Neural cell (in vitro differentiated cells): ENCODE measurements at regions not wholly inside any gene's neighbourhood (a gene's known extent, or its start where the extent isn't known, plus 50 kb on each side); places are given as distances from the start of the nearest gene placed in this dataset.

Source experiments
- H2AFZ ChIP-seq: fragments of 200-600, 300-800 bp; sonication (generic), shearing (Covaris generic); 2 replicates; pipeline ENCODE4 v1.6.0; 2014; ENCODE audit warnings: low read depth, mild to moderate bottlenecking, antibody characterized with exemption, low read length, moderate library complexity
- H3F3A ChIP-seq: fragments of 200-600 bp; shearing (Covaris generic); 2 replicates; pipeline ENCODE4 v1.6.1; 2016; ENCODE audit warnings: mild to moderate bottlenecking, moderate library complexity, mixed read lengths, antibody characterized with exemption, low read length; ENCODE audit not compliant: insufficient read depth, poor library complexity, severe bottlenecking
- H3K27ac ChIP-seq: fragments of 200-600, 300-800 bp; sonication (generic), shearing (Covaris generic); 2 replicates; pipeline ENCODE4 v1.5.1; 2014; ENCODE audit warnings: mild to moderate bottlenecking, low read length, moderate library complexity
- H3K27me3 ChIP-seq: fragments of 300-800, 200-600 bp; sonication (generic), shearing (Covaris generic); 2 replicates; pipeline ENCODE4 v1.6.0; 2014; ENCODE audit warnings: mild to moderate bottlenecking, low read depth, low read length, moderate library complexity; ENCODE audit not compliant: insufficient read depth
- H3K36me3 ChIP-seq: fragments of 300-800, 200-600 bp; sonication (generic), shearing (Covaris generic); 2 replicates; pipeline ENCODE4 v1.5.1; 2014; ENCODE audit warnings: mild to moderate bottlenecking, antibody characterized with exemption, low read length, moderate library complexity; ENCODE audit not compliant: insufficient read depth
- H3K4me2 ChIP-seq: fragments of 300-800, 200-600 bp; sonication (generic), shearing (Covaris generic); 2 replicates; pipeline ENCODE4 v1.6.0; 2014; ENCODE audit warnings: mild to moderate bottlenecking, low read length
- H3K4me3 ChIP-seq: fragments of 300-800, 200-600 bp; sonication (generic), shearing (Covaris generic); 2 replicates; pipeline ENCODE4 v1.5.1; 2014; ENCODE audit warnings: mild to moderate bottlenecking, low read length, moderate library complexity
- H3K79me2 ChIP-seq: fragments of 200-600 bp; shearing (Covaris generic); replicated peaks from 2 replicates; pipeline ENCODE4 v1.6.0; 2014; ENCODE audit warnings: mild to moderate bottlenecking, low read length, moderate library complexity; ENCODE audit not compliant: insufficient read depth
- H3K9ac ChIP-seq: fragments of 300-800, 200-600 bp; sonication (generic), shearing (Covaris generic); 2 replicates; pipeline ENCODE4 v1.6.1; 2016; ENCODE audit warnings: mild to moderate bottlenecking, low read length, mixed read lengths
- H3K9me2 ChIP-seq: fragments of 200-600 bp; shearing (Covaris generic); 2 replicates; pipeline ENCODE4 v1.6.1; 2016; ENCODE audit warnings: mild to moderate bottlenecking, low read length, mixed read lengths; ENCODE audit not compliant: insufficient read depth
- H3K9me3 ChIP-seq: fragments of 200-600, 300-800 bp; sonication (generic), shearing (Covaris generic); 2 replicates; pipeline ENCODE4 v1.6.1; 2016; ENCODE audit warnings: mild to moderate bottlenecking, mixed run types, low read length, moderate library complexity, mixed read lengths
- H4K20me1 ChIP-seq: fragments of 200-600 bp; shearing (Covaris generic); 2 replicates; pipeline ENCODE4 v1.6.1; 2016; ENCODE audit warnings: mild to moderate bottlenecking, mixed run types; ENCODE audit not compliant: insufficient read depth
- EP300 ChIP-seq: fragments of 450-650 bp; conservative IDR thresholded peaks from 2 replicates; pipeline ENCODE4 v1.6.1; 2014; ENCODE audit warnings: antibody characterized with exemption, mild to moderate bottlenecking, moderate library complexity; ENCODE audit not compliant: poor library complexity, severe bottlenecking
- EZH2 ChIP-seq: fragments of 200-600, 300-800 bp; shearing (Covaris generic), sonication (generic); IDR thresholded peaks from 2 replicates; pipeline ENCODE4 v1.6.1; 2014; ENCODE audit warnings: antibody characterized with exemption, low read length, borderline replicate concordance, mild to moderate bottlenecking; ENCODE audit not compliant: insufficient read depth, poor library complexity, severe bottlenecking
- MXI1 ChIP-seq: fragments of 450-650 bp; conservative IDR thresholded peaks from 2 replicates; pipeline ENCODE4 v1.6.1; 2014; ENCODE audit warnings: antibody characterized with exemption, mild to moderate bottlenecking; ENCODE audit not compliant: poor library complexity, severe bottlenecking
- POLR2AphosphoS5 ChIP-seq: IDR thresholded peaks from 2 replicates; pipeline ENCODE4 v1.6.1; 2012
- RAD21 ChIP-seq: fragments of 450-650 bp; conservative IDR thresholded peaks from 2 replicates; pipeline ENCODE4 v1.6.1; 2014; ENCODE audit warnings: antibody characterized with exemption, mild to moderate bottlenecking, moderate library complexity
- SMC3 ChIP-seq: fragments of 450-650 bp; conservative IDR thresholded peaks from 2 replicates; pipeline ENCODE4 v1.6.1; 2014; ENCODE audit warnings: antibody characterized with exemption, mild to moderate bottlenecking, moderate library complexity; ENCODE audit not compliant: poor library complexity
- TAF1 ChIP-seq: IDR thresholded peaks from 2 replicates; pipeline ENCODE4 v1.6.1; 2012; ENCODE audit warnings: low read depth
- TF ChIP-seq, protein P1 (sequence below): IDR thresholded peaks from 2 replicates; pipeline ENCODE4 v1.6.1; 2012; ENCODE audit warnings: borderline replicate concordance
- TF ChIP-seq, protein P2 (sequence below): fragments of 450-650 bp; IDR thresholded peaks from 2 replicates; pipeline ENCODE4 v1.5.1; 2014; ENCODE audit warnings: antibody characterized with exemption, mild to moderate bottlenecking, moderate library complexity; ENCODE audit not compliant: poor library complexity, severe bottlenecking

DNA sequence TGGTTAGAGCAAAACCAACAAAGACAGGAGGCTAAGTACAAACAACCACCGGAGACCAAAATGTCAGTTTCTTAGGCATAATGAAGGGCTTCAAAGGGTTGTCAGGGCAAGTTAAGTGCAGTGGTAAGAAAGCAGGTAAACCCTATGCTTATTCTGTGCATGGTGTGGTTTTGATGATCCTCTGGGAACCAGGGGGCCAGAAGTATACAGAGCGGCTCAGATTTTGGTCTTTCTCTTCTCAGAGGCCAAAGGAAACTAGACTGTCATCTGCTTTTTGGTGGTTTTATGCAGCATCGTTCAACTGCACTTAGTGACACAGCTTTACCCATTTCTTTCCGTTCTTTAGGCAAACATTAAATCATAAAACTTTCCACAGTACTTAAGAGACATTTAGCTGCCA is 332.7 kb upstream of the CELF2 start:
- TF ChIP-seq SMC3 = no peak
- no peak for TF ChIP-seq EZH2
- TF ChIP-seq MXI1 = no peak
- no peak for TF ChIP-seq EP300
- no peak for TF ChIP-seq RAD21
- TF ChIP-seq, protein P1, sequence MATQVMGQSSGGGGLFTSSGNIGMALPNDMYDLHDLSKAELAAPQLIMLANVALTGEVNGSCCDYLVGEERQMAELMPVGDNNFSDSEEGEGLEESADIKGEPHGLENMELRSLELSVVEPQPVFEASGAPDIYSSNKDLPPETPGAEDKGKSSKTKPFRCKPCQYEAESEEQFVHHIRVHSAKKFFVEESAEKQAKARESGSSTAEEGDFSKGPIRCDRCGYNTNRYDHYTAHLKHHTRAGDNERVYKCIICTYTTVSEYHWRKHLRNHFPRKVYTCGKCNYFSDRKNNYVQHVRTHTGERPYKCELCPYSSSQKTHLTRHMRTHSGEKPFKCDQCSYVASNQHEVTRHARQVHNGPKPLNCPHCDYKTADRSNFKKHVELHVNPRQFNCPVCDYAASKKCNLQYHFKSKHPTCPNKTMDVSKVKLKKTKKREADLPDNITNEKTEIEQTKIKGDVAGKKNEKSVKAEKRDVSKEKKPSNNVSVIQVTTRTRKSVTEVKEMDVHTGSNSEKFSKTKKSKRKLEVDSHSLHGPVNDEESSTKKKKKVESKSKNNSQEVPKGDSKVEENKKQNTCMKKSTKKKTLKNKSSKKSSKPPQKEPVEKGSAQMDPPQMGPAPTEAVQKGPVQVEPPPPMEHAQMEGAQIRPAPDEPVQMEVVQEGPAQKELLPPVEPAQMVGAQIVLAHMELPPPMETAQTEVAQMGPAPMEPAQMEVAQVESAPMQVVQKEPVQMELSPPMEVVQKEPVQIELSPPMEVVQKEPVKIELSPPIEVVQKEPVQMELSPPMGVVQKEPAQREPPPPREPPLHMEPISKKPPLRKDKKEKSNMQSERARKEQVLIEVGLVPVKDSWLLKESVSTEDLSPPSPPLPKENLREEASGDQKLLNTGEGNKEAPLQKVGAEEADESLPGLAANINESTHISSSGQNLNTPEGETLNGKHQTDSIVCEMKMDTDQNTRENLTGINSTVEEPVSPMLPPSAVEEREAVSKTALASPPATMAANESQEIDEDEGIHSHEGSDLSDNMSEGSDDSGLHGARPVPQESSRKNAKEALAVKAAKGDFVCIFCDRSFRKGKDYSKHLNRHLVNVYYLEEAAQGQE = no peak
- no peak for TF ChIP-seq POLR2AphosphoS5
- TF ChIP-seq TAF1 = no peak
- H3K4me2 ChIP-seq = no peak overlapping the region
- H3K27ac ChIP-seq = no peak overlapping the region
- no peaks in the 10 kb centered on the region for H3K79me2 ChIP-seq
- no peak overlapping the region for H3K9ac ChIP-seq
- H3K27me3 ChIP-seq = no peaks in the 10 kb centered on the region
- no peaks in the 10 kb centered on the region for H4K20me1 ChIP-seq
- no peaks in the 10 kb centered on the region for H3K9me3 ChIP-seq
- no peaks in the 10 kb centered on the region for H3K9me2 ChIP-seq
- no peaks in the 10 kb centered on the region for H3F3A ChIP-seq
- H3K4me3 ChIP-seq = no peak overlapping the region
- no peaks in the 10 kb centered on the region for H3K36me3 ChIP-seq
- no peak overlapping the region for H2AFZ ChIP-seq

DNA sequence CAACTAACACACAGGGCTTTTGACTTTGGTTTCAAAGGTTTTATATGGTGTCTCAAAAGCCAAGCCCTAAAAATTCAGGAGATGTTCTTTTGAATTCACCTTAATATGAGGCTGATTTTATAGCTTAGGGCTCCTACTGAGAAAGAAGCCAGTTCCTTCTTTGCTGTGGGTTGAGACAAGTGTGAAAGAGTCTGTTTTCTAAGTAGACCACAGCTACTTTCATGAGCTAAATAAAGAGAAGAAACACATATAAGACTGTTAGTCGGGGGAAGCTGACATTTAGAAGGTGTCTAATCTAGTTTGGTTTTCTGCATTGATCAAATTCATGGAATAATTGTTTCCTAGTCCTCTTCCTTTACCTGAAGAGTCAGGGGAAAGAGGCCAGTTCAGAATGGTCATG is 332.1 kb upstream of the CELF2 start:
- no peaks in the 10 kb centered on the region for H3K79me2 ChIP-seq
- H2AFZ ChIP-seq = no peak overlapping the region
- no peaks in the 10 kb centered on the region for H3K36me3 ChIP-seq
- H3K4me3 ChIP-seq = no peak overlapping the region
- H3K9me3 ChIP-seq = no peaks in the 10 kb centered on the region
- no peaks in the 10 kb centered on the region for H3K27me3 ChIP-seq
- H3K27ac ChIP-seq = no peak overlapping the region
- no peak overlapping the region for H3K4me2 ChIP-seq
- no peak for TF ChIP-seq POLR2AphosphoS5
- TF ChIP-seq MXI1 = no peak
- TF ChIP-seq RAD21 = no peak
- TF ChIP-seq, protein P1 = no peak
- no peak for TF ChIP-seq TAF1
- TF ChIP-seq EZH2 = no peak
- TF ChIP-seq, protein P2, sequence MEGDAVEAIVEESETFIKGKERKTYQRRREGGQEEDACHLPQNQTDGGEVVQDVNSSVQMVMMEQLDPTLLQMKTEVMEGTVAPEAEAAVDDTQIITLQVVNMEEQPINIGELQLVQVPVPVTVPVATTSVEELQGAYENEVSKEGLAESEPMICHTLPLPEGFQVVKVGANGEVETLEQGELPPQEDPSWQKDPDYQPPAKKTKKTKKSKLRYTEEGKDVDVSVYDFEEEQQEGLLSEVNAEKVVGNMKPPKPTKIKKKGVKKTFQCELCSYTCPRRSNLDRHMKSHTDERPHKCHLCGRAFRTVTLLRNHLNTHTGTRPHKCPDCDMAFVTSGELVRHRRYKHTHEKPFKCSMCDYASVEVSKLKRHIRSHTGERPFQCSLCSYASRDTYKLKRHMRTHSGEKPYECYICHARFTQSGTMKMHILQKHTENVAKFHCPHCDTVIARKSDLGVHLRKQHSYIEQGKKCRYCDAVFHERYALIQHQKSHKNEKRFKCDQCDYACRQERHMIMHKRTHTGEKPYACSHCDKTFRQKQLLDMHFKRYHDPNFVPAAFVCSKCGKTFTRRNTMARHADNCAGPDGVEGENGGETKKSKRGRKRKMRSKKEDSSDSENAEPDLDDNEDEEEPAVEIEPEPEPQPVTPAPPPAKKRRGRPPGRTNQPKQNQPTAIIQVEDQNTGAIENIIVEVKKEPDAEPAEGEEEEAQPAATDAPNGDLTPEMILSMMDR = no peak
- no peak for TF ChIP-seq EP300
- TF ChIP-seq SMC3 = no peak
- H3F3A ChIP-seq = no peaks in the 10 kb centered on the region
- H3K9me2 ChIP-seq = no peaks in the 10 kb centered on the region
- no peaks in the 10 kb centered on the region for H4K20me1 ChIP-seq
- no peak overlapping the region for H3K9ac ChIP-seq
